Thymus (tissue), 11 donors: ENCODE measurements at regions not wholly inside any gene's neighbourhood (a gene's known extent, or its start where the extent isn't known, plus 50 kb on each side); places are given as distances from the start of the nearest gene placed in this dataset.
"Not testable (repeated sequence)": the region's sequence is repeated elsewhere in the genome, so short reads cannot be mapped to it uniquely, and the experiment has no call there.

Experiments
- DNase-seq, 9 donors: peaks; one replicate each; pipeline ENCODE4 v3.0.0-alpha.2; 2013; ENCODE audit warnings: low spot score in 9 of 9, low read depth in 6 of 9, missing footprints in 1 of 9
- H3K27ac ChIP-seq, 2 donors: one replicate each; pipeline ENCODE4 v1.5.1; 2013; ENCODE audit warnings: control low read depth in 1 of 2, low read depth in 1 of 2, low read length in 1 of 2, mild to moderate bottlenecking in 1 of 2, moderate library complexity in 1 of 2
- H3K27me3 ChIP-seq, 2 donors: one replicate each; pipeline ENCODE4 v1.5.1; 2013; ENCODE audit warnings: low read length in 1 of 2; ENCODE audit not compliant: control insufficient read depth in 2 of 2, insufficient read depth in 1 of 2
- H3K36me3 ChIP-seq, 2 donors: one replicate each; pipeline ENCODE4 v1.5.1; 2013; ENCODE audit warnings: low read length in 1 of 2, mild to moderate bottlenecking in 1 of 2, moderate library complexity in 1 of 2; ENCODE audit not compliant: control insufficient read depth in 2 of 2, insufficient read depth in 2 of 2
- H3K4me1 ChIP-seq, 2 donors: one replicate each; pipeline ENCODE4 v1.5.1; 2013; ENCODE audit warnings: low read length in 2 of 2; ENCODE audit not compliant: control insufficient read depth in 2 of 2, insufficient read depth in 2 of 2
- H3K4me3 ChIP-seq, 2 donors: one replicate each; pipeline ENCODE4 v1.5.1; 2013; ENCODE audit warnings: low read length in 2 of 2, control low read depth in 1 of 2, mild to moderate bottlenecking in 1 of 2
- H3K9me3 ChIP-seq, 2 donors: one replicate each; pipeline ENCODE4 v1.5.1; 2013; ENCODE audit warnings: low read length in 1 of 2, mild to moderate bottlenecking in 1 of 2; ENCODE audit not compliant: control insufficient read depth in 2 of 2, insufficient read depth in 1 of 2
- WGBS: extraction: QIAGEN DNeasy Blood & Tissue Kit; methylation state at CpG from one replicate; pipeline ENCODE4 v1.1.7; 2013; 5-methylcytosine and 5-hydroxymethylcytosine counted together
- donor health status: healthy.

DNA sequence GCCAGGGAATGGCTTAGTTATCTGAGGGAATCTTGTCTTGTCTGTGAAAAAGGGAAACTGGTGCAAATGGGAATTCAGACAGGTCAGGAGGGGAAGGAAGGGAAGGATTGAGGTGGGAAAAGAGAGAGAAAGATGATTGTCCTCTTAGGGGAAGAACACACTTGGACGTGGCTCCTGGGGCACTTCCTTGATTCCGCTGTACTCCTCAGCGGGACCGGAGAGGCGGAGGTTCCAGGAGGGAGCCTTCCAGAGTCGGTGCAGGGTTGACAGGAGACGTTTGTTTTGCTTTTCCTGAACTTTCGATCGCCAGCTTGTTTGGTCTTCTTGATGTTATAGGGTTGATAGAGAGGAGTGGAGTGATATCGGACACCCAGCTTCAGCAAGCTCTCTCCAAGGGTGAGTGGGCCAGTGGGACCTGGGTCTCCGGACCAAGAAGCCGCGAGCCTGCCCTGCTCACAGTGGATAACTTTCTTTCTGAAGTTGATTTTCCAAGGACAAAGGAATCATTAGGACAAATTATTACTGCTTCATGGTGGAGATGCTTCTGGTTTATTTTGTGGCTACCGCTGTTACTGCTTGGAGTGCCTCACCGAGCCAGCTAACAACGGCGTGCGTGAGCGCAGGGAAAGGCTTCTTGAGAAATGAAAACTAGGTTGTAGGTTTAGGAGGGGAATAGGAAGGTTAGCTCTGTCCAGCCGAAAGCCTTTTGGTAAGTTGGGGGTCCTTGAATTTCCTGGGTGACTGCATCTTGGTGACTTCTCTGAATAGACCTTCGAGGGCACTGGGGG lies 52.4 kb upstream of the APOD start:
- H3K9me3 ChIP-seq, H3K4me3 ChIP-seq, H3K27ac ChIP-seq, DNase-seq, H3K4me1 ChIP-seq, H3K36me3 ChIP-seq, H3K27me3 ChIP-seq: not testable (repeated sequence)
- WGBS, result 81% methylated on average over 19 of the region's 21 CpGs

DNA sequence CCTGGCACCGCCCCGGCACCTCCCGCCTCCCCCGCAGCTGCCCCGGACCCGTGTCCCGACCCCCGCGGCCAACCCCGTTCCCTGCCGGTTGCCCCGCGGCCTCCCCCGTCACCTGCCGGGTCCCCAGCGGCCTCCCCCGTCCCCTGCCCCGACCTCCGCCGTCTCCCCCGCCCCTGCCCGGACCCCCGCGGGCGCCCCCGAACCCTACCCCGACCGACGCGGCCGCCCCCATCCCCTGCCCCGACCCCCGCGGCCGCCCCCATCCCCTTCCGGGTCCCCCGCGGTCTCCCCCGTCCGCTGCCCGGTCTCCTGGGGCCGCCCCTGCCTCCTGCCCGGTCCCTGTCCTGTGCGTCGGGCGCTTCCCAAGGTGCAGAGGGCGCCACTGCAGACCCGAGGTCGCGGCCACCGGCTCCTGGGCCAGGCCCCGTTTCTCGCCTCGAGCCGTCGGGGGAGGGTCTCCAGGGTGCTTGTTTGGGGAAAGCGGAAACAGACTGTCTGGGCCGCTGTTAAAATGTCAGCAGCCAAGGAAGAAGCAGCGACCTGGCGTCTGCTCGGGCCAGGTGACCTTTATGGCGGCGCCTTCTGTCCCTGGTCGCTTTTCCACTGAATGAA lies 51.6 kb upstream of the APOD start:
- H3K36me3 ChIP-seq, DNase-seq, H3K4me3 ChIP-seq, H3K27me3 ChIP-seq, H3K27ac ChIP-seq, H3K4me1 ChIP-seq, H3K9me3 ChIP-seq: not testable (repeated sequence)
- 2% methylated on average over 15 of the region's 64 CpGs for whole genome bisulfite sequencing

DNA sequence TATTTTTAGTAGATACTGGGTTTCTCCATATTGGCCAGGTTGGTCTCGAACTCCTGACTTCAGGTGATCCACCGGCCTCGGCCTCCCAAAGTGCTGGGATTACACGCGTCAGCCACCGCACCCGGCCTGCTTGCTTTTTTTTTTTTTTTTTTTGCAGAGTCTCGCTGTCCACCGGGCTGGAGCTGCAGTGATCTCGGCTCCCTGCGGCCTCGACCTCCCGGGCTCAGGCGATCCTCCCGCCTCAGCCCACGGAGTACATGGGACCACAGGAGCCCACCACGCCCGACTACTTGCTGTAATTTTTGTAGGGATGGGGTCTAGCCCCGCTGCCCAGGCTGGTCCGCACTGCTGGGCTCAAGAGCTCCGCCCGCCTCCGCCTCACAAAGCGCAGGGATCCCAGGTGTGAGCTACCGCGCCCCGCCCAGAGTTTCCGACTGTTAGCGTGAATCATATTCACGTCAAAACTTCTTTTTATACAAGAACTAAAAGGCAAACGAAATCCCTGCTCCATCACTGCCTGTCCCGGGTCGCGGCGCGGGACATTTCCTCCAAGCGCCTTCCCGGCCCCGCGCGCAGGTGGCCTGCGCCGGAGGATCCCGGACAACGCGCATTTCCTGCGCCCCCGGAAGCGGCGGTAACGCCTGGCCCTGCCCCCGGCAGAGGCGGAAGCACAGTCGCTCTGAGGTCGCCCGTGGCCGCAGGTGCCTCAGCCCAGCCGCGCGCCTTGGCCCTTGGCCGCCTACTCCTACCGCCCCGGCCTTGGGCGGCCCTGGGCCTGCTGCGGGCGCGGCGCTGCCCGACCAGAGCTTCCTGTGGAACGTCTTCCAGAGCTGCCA lies 50.9 kb upstream of the APOD start:
- H3K4me3 ChIP-seq, result peak overlapping the region in 1 of 2 donors; percentile 30
- not testable (repeated sequence) for H3K36me3 ChIP-seq, H3K27me3 ChIP-seq, H3K4me1 ChIP-seq, H3K27ac ChIP-seq, H3K9me3 ChIP-seq, DNase-seq
- WGBS, result 0% methylated on average over 7 of the region's 70 CpGs
